ENCODE measurements at regions not wholly inside any gene's neighbourhood (a gene's known extent, or its start where the extent isn't known, plus 50 kb on each side); places are given as distances from the start of the nearest gene placed in this dataset.
A peak's percentile ranks its signal among the peaks of the same experiment; 100 is the strongest.

DNA sequence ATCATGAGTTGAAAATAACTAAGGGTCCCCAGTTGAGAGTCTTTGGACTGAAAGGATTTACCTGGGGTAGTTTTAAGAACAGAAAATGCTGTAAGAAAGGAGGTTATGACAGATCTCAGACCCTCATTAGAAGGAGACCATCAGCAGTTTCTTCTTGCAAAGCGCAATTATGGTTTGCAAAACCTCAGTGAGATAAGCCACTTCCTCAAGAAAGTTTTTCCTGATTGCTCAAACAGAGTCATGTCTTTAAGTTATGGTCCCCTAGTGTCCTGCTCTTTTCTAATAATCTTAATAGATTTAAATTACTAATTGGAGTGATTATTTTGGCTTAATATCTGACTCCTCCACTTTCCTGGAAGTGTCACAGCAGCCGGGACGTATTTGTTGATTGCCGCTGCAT is 293.2 kb upstream of the KLF4 start:
- Histone ChIP-seq H3K79me2 (ENCODE audit: insufficient read depth, low read length) (no peaks in the 10 kb centered on the region), H3K9ac (ENCODE audit: low read length) (no peak overlapping the region), H3K4me2 (ENCODE audit: low read length) (no peak overlapping the region), H4K20me1 (ENCODE audit: insufficient read depth, low read length) (no peaks in the 10 kb centered on the region), H3K4me1 (ENCODE audit: insufficient read depth, low read length) (no peaks in the 10 kb centered on the region), H3K27ac (ENCODE audit: low read depth, low read length) (no peak overlapping the region), H2AFZ (ENCODE audit: low read depth, low read length) (no peak overlapping the region), H3K36me3 (ENCODE audit: insufficient read depth, low read length) (no peaks in the 10 kb centered on the region), H3K27me3 (ENCODE audit: insufficient read depth, low read length) (no peaks in the 10 kb centered on the region), H3K9me3 (ENCODE audit: insufficient read depth, low read depth, low read length) (no peaks in the 10 kb centered on the region), H3K4me3 (ENCODE audit: insufficient read depth, low read depth, low read length) (no peak overlapping the region)
- no peak overlapping the region for H3K4me3 Mint-ChIP-seq (ENCODE audit: unreplicated experiment)
- no peak overlapping the region for H3K27ac Mint-ChIP-seq (ENCODE audit: unreplicated experiment)
- no peak for TF ChIP-seq CTCF (IDR thresholded peaks at IDR 0.05; ENCODE audit: insufficient read depth, low read depth, low read length)
- no peaks in the 10 kb centered on the region for H3K36me3 Mint-ChIP-seq (ENCODE audit: low read depth, unreplicated experiment)
- H3K9me3 Mint-ChIP-seq (ENCODE audit: unreplicated experiment) = no peaks in the 10 kb centered on the region
- no peak for FAIRE-seq
- DNase-seq (ENCODE audit: low read depth) = no peak
- H3K27me3 Mint-ChIP-seq (ENCODE audit: low read depth, unreplicated experiment) = no peaks in the 10 kb centered on the region
- H3K4me1 Mint-ChIP-seq (ENCODE audit: low read depth, unreplicated experiment) = peaks cover 7% of the 10 kb centered on the region

GRCh38 chr9:107782381-107782780 is 292.8 kb upstream of the KLF4 start:
- Histone ChIP-seq H3K36me3 (ENCODE audit: insufficient read depth, low read length) (no peaks in the 10 kb centered on the region), H3K9ac (ENCODE audit: low read length) (no peak overlapping the region), H3K4me3 (ENCODE audit: insufficient read depth, low read depth, low read length) (no peak overlapping the region), H3K79me2 (ENCODE audit: insufficient read depth, low read length) (no peaks in the 10 kb centered on the region), H3K4me2 (ENCODE audit: low read length) (no peak overlapping the region), H3K9me3 (ENCODE audit: insufficient read depth, low read depth, low read length) (no peaks in the 10 kb centered on the region), H3K27ac (ENCODE audit: low read depth, low read length) (no peak overlapping the region), H4K20me1 (ENCODE audit: insufficient read depth, low read length) (no peaks in the 10 kb centered on the region), H3K4me1 (ENCODE audit: insufficient read depth, low read length) (no peaks in the 10 kb centered on the region), H2AFZ (ENCODE audit: low read depth, low read length) (no peak overlapping the region), H3K27me3 (ENCODE audit: insufficient read depth, low read length) (no peaks in the 10 kb centered on the region)
- TF ChIP-seq EZH2 (IDR thresholded peaks at IDR 0.05; ENCODE audit: insufficient read depth, low read length) (no peak), CTCF (IDR thresholded peaks at IDR 0.05; ENCODE audit: insufficient read depth, low read depth, low read length) (no peak)
- Mint-ChIP-seq H3K4me3 (ENCODE audit: unreplicated experiment) (no peak overlapping the region), H3K9me3 (ENCODE audit: unreplicated experiment) (no peaks in the 10 kb centered on the region), H3K36me3 (ENCODE audit: low read depth, unreplicated experiment) (no peaks in the 10 kb centered on the region), H3K4me1 (ENCODE audit: low read depth, unreplicated experiment) (peaks cover 7% of the 10 kb centered on the region), H3K27me3 (ENCODE audit: low read depth, unreplicated experiment) (no peaks in the 10 kb centered on the region), H3K27ac (ENCODE audit: unreplicated experiment) (no peak overlapping the region)
- FAIRE-seq (no peak), DNase-seq (ENCODE audit: low read depth) (peak; percentile 29)

- no peak overlapping the region for H3K9ac ChIP-seq (ENCODE audit: low read length)
- no peaks in the 10 kb centered on the region for H3K9me3 ChIP-seq (ENCODE audit: insufficient read depth, low read depth, low read length)
- H2AFZ ChIP-seq (ENCODE audit: low read depth, low read length) = no peak overlapping the region
- DNase-seq (ENCODE audit: low read depth) = no peak
- Mint-ChIP-seq H3K9me3 (ENCODE audit: unreplicated experiment) (no peaks in the 10 kb centered on the region), H3K4me1 (ENCODE audit: low read depth, unreplicated experiment) (peaks cover 7% of the 10 kb centered on the region), H3K4me3 (ENCODE audit: unreplicated experiment) (no peak overlapping the region), H3K27ac (ENCODE audit: unreplicated experiment) (no peak overlapping the region), H3K36me3 (ENCODE audit: low read depth, unreplicated experiment) (no peaks in the 10 kb centered on the region), H3K27me3 (ENCODE audit: low read depth, unreplicated experiment) (no peaks in the 10 kb centered on the region)
- FAIRE-seq = no peak
- H3K79me2 ChIP-seq (ENCODE audit: insufficient read depth, low read length) = no peaks in the 10 kb centered on the region
- TF ChIP-seq CTCF (IDR thresholded peaks at IDR 0.05; ENCODE audit: insufficient read depth, low read depth, low read length) (no peak), EZH2 (IDR thresholded peaks at IDR 0.05; ENCODE audit: insufficient read depth, low read length) (no peak)
- no peak overlapping the region for H3K4me2 ChIP-seq (ENCODE audit: low read length)
- no peaks in the 10 kb centered on the region for H3K36me3 ChIP-seq (ENCODE audit: insufficient read depth, low read length)
- no peaks in the 10 kb centered on the region for H4K20me1 ChIP-seq (ENCODE audit: insufficient read depth, low read length)
- H3K4me3 ChIP-seq (ENCODE audit: insufficient read depth, low read depth, low read length) = no peak overlapping the region
- H3K27ac ChIP-seq (ENCODE audit: low read depth, low read length) = no peak overlapping the region
- H3K27me3 ChIP-seq (ENCODE audit: insufficient read depth, low read length) = no peaks in the 10 kb centered on the region
- H3K4me1 ChIP-seq (ENCODE audit: insufficient read depth, low read length) = no peaks in the 10 kb centered on the region
These were observed 291.4 kb upstream of the KLF4 start for GRCh38 chr9:107780960-107781359.

Data from astrocyte (in vitro differentiated cells and primary cell).